ENCODE measurements at regions not wholly inside any gene's neighbourhood (a gene's known extent, or its start where the extent isn't known, plus 50 kb on each side); places are given as distances from the start of the nearest gene placed in this dataset.

- no peaks in the 10 kb centered on the region for H3K9me3 ChIP-seq (ENCODE audit: low read depth)
- no peak for TF ChIP-seq CTCF (IDR thresholded peaks at IDR 0.05; ENCODE audit: low read depth, low read length)
- no peak overlapping the region for H3K27ac ChIP-seq
- H3K4me1 ChIP-seq (ENCODE audit: low read depth): no peaks in the 10 kb centered on the region
- H3K4me3 ChIP-seq: no peak overlapping the region
- no peaks in the 10 kb centered on the region for H3K36me3 ChIP-seq
- no peak for DNase-seq (ENCODE audit: low read depth in 1 of 2, low spot score in 1 of 2)
- no peaks in the 10 kb centered on the region for H3K27me3 ChIP-seq
Observed at GRCh38 chrX:36581030-36581429, 427.1 kb upstream of the FAM47C start.

GRCh38 chrX:36583674-36584073, 424.5 kb upstream of the FAM47C start:
- no peak overlapping the region for H3K4me3 ChIP-seq
- H3K27me3 ChIP-seq: no peaks in the 10 kb centered on the region
- TF ChIP-seq CTCF (IDR thresholded peaks at IDR 0.05; ENCODE audit: low read depth, low read length): no peak
- DNase-seq (ENCODE audit: low read depth in 1 of 2, low spot score in 1 of 2): no peak
- H3K27ac ChIP-seq: no peak overlapping the region
- H3K9me3 ChIP-seq (ENCODE audit: low read depth): no peaks in the 10 kb centered on the region
- no peaks in the 10 kb centered on the region for H3K36me3 ChIP-seq
- H3K4me1 ChIP-seq (ENCODE audit: low read depth): no peaks in the 10 kb centered on the region

- Histone ChIP-seq H3K36me3 (no peaks in the 10 kb centered on the region), H3K4me3 (no peak overlapping the region)
- no peak for TF ChIP-seq CTCF (IDR thresholded peaks at IDR 0.05; ENCODE audit: low read depth, low read length)
Observed at GRCh38 chrX:36609616-36610585, 398.3 kb upstream of the FAM47C start.

GRCh38 chrX:36626898-36627297, 381.3 kb upstream of the FAM47C start:
- H3K9me3 ChIP-seq (ENCODE audit: low read depth): no peaks in the 10 kb centered on the region
- no peaks in the 10 kb centered on the region for H3K36me3 ChIP-seq
- TF ChIP-seq CTCF (IDR thresholded peaks at IDR 0.05; ENCODE audit: low read depth, low read length): no peak
- H3K4me3 ChIP-seq: no peak overlapping the region
- H3K4me1 ChIP-seq (ENCODE audit: low read depth): no peaks in the 10 kb centered on the region
- DNase-seq (ENCODE audit: low read depth in 1 of 2, low spot score in 1 of 2): no peak
- H3K27me3 ChIP-seq: no peaks in the 10 kb centered on the region
- no peak overlapping the region for H3K27ac ChIP-seq

More at GRCh38 chrX:36609616-36610585, 398.3 kb upstream of the FAM47C start:
- no peaks in the 10 kb centered on the region for H3K4me1 ChIP-seq (ENCODE audit: low read depth)
- no peaks in the 10 kb centered on the region for H3K27me3 ChIP-seq
- H3K9me3 ChIP-seq (ENCODE audit: low read depth): no peaks in the 10 kb centered on the region
- no peak overlapping the region for H3K27ac ChIP-seq
- DNase-seq (ENCODE audit: low read depth in 1 of 2, low spot score in 1 of 2): no peak

GRCh38 chrX:36640232-36640631, 367.9 kb upstream of the FAM47C start:
- no peak overlapping the region for H3K27ac ChIP-seq
- no peak for TF ChIP-seq CTCF (IDR thresholded peaks at IDR 0.05; ENCODE audit: low read depth, low read length)

More at GRCh38 chrX:36640232-36640631, 367.9 kb upstream of the FAM47C start:
- Histone ChIP-seq H3K9me3 (ENCODE audit: low read depth) (no peaks in the 10 kb centered on the region), H3K27me3 (no peaks in the 10 kb centered on the region), H3K36me3 (no peaks in the 10 kb centered on the region), H3K4me3 (no peak overlapping the region), H3K4me1 (ENCODE audit: low read depth) (no peaks in the 10 kb centered on the region)
- no peak for DNase-seq (ENCODE audit: low read depth in 1 of 2, low spot score in 1 of 2)

All from cardiac muscle cell (in vitro differentiated cells and primary cell).